ENCODE measurements at regions not wholly inside any gene's neighbourhood (a gene's known extent, or its start where the extent isn't known, plus 50 kb on each side); places are given as distances from the start of the nearest gene placed in this dataset.
"Not testable (repeated sequence)": the region's sequence is repeated elsewhere in the genome, so short reads cannot be mapped to it uniquely, and the experiment has no call there.

DNA sequence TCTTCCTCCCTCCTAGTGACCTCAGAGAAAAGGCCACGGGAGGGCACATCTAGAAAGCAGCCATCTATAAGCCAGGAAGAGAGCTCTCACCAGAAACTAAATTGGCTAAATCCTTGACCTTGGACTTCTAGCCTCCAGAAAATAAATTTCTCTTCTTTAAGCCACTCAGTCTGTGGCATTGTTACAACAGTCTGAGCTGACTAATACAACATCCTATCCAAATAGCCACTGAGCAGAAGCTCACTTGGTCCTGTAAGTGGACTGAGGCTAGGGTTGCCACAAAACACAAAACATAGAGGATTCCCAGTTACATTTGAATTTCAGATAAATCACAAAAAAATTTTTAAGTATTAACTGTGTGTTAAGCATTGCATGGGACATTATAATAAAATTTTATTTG, 383.4 kb downstream of the MLLT3 start:
- no peak for DNase-seq (ENCODE audit: low read depth)

DNA sequence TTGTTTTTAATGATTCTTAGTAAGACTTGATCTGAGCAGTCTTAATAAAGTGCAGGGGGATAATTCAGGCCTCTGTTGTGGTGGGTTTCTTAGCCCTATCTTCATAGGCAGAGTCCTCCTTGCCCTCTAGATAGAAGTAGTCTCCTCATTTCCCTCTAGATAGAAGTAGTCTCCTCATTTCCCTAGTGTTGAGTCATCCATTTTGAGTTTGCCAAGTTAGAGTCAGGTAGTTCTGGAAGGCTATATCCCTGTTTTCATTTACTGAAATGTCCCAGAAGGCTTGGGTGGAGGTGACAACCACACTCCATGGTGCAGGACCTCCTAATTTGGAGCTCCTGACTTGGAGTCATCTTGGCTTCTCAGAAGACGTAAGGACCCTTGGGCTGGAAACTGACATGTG, 384.6 kb downstream of the MLLT3 start:
- DNase-seq (ENCODE audit: low read depth) = no peak

DNA sequence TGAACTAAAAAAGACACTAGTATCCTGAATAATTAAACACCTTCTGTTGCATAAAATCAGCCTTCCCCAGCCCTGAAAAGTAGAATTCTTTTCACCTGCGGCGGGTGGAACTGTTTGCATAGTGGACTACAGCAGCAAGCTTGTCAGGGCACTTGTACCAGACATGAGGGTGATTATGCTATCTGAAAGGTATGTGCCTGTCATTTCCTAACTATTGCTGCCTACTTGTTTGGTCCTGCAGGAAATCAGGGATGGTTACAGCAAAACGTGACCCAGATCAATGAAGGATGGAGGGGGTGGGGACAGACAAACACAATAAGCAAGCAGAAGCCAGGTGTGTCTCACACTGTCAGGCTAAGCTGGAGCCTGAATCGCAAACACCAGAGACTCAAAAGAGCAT, 385.6 kb downstream of the MLLT3 start:
- no peak for DNase-seq (ENCODE audit: low read depth)

DNA sequence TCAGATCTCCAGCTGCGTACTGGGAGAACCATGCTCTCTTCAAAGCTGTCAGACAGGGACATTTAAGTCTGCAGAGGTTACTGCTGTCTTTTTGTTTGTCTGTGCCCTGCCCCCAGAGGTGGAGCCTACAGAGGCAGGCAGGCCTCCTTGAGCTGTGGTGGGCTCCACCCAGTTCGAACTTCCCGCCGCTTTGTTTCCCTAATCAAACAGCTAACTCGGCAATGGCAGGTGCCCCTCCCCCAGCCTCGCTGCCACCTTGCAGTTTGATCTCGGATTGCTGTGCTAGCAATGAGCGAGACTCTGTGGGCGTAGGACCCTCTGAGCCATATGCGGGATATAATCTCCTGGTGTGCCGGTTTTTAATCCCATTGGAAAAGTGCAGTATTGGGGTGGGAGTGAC, 387.1 kb downstream of the MLLT3 start:
- DNase-seq (ENCODE audit: low read depth) = not testable (repeated sequence)

DNA sequence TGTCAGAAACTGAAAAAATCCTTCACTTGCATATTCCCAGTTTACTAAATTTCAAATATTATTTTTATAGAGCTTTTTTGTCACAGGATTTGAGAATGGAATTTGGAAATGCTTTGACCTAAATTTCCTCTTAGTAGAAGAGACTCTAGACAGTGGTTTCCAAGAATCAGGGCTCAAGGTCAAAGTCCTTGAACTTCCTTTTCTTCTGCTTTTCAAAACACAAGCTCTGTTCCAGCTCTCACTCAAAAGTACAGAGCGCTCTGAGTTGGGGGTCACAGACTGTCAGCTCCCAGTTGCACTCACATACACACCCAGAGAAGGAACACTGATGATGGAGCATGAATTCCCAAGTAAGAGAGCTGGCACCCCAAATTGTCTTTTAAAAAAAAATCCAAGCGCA, 394.2 kb downstream of the MLLT3 start:
- no peak for DNase-seq (ENCODE audit: low read depth)

DNA sequence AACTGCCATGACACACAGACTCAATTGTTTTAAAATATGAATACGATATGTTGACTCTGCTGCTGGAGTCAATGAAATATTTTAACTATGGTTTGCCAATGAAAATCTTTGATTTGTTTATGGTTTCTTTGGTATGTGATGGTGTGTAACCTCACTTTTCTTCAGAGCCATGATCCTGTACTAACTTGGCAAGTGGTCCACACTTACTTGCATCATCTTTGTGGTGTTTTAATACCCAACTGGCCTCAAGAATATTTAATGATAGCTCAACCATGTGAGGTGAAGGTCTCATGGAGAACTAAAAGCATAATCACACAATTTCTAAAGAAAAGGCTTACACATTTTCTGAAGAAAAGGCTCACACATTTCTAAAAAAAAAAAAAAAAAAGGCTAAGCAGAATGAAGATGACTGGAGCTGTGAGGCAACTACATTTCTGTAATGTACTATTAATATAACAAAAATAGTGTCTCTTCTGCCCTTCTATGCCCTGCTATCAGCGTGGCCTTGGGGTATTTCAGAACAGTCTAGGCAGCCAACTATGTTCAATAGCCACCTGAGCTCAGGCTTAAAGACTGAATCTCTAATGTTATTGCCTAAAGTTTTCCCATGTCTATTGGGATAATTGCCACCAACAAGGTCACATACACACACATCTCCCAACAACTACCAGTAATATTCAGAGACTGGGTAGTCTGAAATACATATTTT, 395.0 kb downstream of the MLLT3 start:
- no peak for DNase-seq (ENCODE audit: low read depth)

DNA sequence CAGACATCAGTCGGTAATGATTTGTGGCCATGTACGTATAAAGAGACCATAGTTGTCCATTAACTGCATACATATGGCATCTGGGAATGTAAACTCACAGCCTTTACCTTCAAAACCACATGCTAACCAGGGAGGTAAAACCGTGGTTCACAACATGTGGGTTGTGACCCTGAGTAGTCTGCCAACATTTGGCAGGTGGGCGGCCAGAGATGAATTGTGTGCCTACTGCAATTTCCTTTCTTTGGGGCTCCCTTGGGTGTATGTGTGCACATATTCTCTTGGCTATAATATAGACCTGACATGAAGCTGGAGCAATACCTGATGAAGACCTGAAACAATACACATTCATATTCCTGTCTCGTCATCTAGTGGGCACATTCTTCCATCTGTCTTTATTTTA, 396.0 kb downstream of the MLLT3 start:
- no peak for DNase-seq (ENCODE audit: low read depth)

DNA sequence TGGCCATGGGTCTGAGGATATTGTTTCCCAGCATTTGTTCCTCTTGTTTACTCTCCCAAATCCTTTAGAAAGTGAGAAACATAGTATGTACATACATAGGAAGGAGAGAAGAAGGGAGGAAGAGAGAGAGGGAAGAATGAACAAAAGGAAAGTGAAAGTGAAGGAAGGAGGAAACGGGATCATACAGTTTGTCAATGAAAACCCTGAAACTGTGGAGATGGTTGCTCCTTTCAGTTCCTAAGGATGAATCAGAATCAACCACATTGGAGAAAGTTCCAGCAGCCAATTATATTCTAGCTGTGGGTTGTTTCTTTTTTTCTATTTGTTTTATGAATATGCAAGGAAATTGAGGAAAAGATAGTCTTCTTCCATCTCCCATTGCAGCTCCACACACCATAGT, 396.5 kb downstream of the MLLT3 start:
- DNase-seq (ENCODE audit: low read depth) = no peak

DNA sequence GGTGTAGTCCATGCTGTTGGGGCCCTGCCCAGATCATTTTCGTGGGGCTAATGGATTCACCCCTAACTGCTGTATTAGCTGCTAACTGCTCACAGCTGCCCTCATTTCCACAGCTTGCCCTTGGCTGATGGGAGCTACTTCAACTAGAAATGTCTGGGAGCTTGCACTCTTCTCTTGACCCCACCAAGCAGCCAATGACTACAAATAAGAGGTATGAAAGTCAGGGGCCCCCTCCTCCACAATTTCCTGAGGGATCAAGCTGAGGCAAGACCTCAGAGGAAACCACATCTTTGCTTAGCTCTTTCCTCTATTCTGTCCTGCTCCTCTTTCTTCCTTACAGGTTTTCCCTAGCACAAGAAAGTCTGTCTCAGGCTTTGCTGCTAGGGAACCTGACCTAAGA, 397.5 kb downstream of the MLLT3 start:
- no peak for DNase-seq (ENCODE audit: low read depth)

DNA sequence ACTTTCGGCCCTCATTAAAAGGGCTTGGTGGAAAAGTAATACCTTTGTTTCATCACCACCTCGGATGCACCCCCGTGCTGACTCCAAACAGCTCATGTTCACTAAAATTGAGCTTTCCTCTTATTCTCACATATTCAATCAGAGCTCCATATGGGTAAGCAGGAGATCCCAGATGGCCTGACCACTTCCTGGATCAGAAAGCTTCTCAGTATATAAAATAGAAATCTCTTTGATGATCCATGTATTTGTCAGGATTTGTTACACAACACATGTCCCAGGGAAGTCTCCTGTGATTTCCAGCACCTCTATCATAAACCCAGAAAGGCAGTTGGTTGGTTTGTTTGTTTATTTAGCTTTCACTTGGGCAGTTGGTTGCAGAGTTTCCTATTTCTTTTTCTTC, 402.0 kb downstream of the MLLT3 start:
- DNase-seq (ENCODE audit: low read depth) = no peak

DNA sequence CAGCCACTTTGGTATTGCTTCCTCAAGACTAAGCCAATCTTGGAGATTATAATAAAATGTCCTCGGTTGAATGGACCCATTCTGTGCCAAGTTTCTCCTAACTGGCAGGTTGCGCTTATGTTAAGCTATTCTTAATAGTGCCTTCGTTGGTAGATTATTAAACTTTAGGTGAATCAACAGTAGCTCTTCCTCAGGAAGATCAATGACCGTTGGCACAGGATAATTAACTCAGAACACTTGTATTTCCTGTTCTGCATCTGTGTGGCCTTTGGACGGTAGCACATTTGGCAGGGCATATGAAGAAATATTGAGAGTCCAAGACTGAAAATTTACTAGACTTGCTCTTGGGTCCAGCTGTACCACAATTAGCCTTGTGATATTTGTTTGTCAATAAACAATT, 402.9 kb downstream of the MLLT3 start:
- DNase-seq (ENCODE audit: low read depth) = no peak

DNA sequence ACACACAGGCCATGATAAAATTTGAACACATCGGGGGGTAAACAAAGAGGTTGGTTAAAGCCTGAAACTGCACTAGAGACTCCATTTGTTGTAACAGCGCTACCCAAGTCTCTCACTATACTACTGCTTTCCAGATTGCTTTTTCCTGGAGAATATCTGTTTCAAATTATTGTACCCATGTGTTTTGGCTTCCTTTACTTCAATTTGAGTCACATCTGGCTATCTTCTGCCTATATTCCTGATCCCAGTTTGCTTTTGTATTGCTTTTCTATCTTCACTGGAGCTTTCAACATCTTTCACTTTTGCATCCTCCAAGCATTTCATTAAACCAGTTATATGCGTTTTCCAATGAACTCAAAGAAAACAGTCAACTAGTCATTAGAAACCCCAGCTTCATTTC, 404.7 kb downstream of the MLLT3 start:
- no peak for DNase-seq (ENCODE audit: low read depth)

DNA sequence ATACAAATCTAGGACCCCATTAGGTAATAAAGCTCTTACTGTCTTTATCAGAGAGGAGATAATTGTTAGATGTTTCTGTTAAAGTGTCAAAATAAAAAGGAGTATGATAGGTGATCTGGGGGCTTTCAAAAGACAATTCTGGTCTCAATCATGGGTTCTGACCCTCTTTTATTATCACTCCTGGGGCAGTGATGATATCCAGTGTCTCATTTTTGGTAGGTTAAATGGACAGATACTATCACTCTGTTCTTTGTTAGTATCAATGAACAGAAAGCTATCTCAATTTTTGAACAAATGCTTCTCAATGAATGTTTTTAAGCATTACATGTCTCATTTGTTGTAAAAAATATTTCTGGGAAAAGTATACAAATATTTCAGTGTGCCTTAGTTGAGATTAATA, 405.9 kb downstream of the MLLT3 start:
- no peak for DNase-seq (ENCODE audit: low read depth)

DNA sequence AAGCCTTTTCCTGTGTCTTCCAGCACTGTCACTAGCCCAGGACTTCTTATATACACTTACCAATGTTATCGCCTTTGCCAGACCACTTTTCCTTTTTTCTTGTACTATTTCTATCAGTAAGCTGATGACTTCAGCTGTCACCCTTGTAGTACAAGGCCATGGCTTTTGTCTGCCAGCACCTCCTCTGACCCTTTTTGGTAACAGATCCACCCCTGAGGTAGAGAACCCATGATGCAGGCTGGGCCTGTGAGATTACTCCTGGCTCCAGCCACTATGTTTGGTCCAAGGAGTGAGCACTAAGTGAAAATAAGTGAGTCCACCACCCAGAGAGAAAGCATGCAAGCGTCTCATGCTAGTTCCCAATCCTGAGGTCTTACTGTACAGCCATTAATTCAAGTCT, 406.7 kb downstream of the MLLT3 start:
- DNase-seq (ENCODE audit: low read depth) = no peak

DNA sequence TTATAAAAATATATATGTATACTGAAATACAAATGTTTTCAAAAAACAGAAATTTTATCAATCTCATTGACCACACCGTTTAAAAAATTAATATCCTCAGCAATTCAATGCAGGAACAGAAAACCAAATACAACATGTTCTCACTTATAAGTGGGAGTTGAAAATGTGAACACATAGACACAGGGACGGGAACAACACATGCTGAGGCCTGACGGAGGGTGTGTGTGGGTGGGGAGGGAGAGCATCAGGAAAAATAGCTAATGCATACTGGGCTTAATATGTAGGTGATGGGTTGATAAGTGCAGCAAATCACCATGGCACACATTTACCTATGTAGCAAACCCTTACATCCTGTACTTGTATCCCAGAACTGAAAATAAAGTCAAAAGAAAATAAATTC, 409.5 kb downstream of the MLLT3 start:
- no peak for DNase-seq (ENCODE audit: low read depth)

DNA sequence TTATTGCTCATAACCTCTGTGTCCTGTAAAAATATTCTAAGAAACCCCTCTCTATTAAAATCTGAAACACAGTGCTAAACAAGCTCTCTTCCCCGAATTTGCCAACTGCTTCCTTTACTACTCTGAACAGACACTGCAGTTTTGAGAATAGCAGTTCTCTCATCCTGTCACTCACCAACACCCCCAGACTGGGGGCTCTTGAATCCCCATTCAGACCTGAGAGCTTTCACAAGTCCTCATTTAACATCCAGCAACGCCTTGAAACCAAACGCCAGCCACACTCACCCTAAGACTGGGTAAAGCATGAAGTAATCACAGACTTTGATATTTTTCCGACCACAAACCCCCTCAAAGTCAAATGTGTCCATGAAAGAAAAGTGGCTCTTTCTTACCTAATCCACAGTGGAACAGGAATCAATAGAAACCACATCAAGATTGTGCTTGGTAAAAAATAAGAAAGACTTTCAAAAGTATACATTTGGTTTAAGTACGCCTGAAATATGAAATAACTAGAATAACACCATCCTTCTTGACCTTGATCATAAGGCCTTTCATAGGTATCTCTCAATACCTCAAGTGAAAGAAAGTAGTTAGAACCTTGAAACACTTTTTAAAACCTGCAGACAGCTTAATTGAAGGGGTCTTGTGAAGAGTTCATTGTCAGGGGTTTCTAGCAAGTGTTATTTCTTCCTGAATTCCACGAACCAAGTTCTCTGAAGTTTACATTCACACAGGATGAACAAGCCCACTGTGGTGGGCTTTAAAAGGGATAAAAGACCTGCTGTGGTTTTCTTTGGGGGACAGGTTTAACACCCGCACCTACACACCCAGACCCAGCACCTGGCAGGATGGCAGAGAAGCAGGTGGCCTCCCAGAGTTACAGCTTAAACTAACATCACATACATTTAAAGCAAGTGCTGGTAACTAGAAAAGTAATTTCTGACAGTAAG, 412.6 kb downstream of the MLLT3 start:
- DNase-seq (ENCODE audit: low read depth) = peak; percentile 15

DNA sequence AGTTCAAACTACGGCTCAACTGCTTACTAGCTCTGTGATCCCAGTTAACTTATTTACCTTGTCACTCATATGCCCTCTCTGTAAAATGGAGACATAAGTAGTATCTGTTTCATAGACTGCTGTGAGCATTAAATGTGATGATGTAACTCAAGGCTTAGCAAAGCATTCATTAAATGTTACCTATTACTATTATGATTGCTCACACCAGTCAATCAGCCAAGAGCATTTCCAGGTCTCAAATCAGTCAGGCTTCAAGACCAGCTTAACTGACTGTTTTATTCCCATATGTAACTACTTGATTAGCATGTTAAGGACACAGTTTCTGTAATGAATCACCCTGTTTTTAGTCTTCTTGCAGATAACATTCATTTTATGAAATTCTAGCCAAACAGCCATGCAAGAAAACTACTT, 413.3 kb downstream of the MLLT3 start:
- no peak for DNase-seq (ENCODE audit: low read depth)

DNA sequence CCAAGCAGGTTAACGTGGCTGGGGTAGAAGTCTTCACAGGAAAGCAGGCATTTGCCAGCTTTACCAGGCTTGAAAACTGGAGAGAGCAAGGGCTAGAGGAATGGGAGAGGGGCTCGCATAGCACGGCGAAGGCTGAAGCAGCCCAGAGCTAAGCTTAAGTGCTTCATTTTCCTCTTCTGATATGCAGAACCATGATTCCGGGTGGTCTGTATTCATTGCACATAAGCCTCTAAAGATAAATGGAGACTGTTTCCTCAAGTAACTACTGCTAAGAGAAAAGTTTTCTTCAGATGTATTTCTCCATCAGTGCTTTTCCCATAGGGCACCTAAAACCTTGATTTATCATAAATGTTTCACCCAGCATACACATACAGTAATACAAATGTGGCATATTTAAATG, 414.1 kb downstream of the MLLT3 start:
- no peak for DNase-seq (ENCODE audit: low read depth)

DNA sequence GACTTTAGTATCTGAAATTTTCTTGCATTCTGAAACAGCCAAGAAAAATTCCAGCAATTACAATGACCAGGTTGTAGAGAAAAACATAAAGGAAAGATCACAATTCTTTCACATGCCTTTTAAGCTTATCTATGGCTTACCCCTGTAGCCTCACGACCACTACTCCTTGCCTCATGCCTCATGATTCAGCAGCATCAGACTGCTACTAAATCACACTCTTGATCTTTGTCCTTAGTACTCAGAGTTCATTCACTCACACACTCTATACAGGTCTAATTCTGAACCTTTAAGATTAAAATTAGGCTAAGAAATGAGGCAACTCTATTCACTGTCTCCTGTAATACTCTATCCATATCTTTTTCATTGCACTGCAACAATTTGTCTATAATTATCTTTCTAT, 415.1 kb downstream of the MLLT3 start:
- DNase-seq (ENCODE audit: low read depth) = no peak

DNA sequence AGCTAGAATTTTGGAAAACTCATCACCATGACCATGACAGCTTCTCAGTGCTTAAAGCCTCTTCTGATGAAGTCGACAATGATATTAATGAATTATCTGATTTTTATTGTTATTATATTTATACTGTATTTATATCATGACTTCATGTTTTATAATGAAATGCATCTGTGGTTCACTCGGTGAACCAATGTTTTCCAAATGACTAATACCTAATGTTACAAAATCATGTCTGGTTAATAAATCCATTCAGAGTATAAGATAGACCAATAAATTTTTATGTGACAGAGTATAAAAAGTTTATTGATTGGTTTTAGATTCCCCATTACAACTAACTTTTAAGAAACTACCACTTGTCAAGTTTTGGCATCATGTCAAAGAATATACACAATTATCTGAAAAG, 416.5 kb downstream of the MLLT3 start:
- no peak for DNase-seq (ENCODE audit: low read depth)

DNA sequence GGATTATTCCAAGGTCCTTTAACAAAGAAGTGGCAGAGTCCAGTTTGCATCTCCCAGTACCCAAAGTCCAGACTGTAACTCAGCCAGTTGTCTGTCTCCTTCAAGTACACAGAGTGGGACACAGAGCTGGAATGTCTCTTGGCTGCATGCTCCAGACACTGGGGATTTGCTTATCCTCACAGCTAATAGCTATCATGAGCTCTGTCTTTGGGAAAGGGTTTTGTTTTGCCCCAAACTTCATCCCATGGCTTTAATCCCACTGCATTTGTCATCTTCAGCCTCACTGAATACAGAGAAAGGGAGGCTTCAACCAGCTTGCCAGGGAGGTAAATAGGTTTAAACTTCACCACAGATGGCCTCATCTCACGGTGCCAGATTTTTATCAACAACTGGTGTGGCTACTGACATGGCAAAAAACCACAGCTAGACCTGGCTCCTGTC, 412.2 kb upstream of the SLC24A2 start:
- DNase-seq (ENCODE audit: low read depth) = no peak

DNA sequence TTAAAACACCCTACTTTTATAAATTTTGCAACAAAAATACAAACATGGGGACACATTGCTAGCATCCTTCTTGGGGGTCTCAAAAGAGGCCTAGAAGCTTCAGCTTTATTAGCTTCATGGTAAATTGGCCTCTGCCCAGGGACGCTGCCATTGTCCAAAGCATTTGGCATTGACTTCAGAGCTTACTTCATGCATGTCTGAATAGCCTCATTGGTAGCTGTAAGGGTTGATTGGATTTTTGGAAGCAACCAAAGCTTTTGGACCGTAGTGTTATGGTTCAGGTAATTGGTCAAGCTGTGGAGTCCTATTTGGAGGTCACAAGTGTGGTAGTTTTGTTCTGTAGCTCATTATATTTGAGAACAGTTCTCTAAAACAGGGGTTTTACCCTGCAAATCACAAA, 411.7 kb upstream of the SLC24A2 start:
- no peak for DNase-seq (ENCODE audit: low read depth)

DNA sequence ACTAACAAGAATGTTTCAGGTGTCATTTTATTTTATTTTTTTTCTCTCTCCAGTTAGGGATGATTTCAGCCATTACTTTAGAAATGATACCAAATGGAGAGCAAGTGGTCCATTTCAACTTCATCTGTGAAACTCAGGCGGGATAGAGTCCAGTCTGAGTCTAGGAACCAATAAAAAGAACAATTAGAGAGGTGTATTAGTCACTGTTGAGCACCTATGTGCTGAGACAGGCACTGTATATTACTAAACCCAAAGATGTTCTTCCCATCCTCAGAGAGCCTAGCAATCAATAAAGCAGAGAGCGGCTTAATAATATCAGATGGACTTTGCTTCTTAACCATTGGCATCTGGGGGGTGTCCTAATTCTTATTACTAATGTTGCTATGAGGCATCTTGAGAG, 410.3 kb upstream of the SLC24A2 start:
- no peak for DNase-seq (ENCODE audit: low read depth)

Measured in stimulated activated CD8-positive, alpha-beta memory T cell treated with anti-CD3 and anti-CD28 coated beads, Interleukin-15, amount 100 ng/mL, for 1 hour (primary cell).